SK-N-SH treated with all-trans-retinoic acid at 6 μM for 48 hours (cell line): ENCODE measurements at regions not wholly inside any gene's neighbourhood (a gene's known extent, or its start where the extent isn't known, plus 50 kb on each side); places are given as distances from the start of the nearest gene placed in this dataset.

Experiments used
- ATAC-seq: fragments of 200-7000 bp; cut with Tn5 transposase; 3 replicates; pipeline ENCODE4 v1.9.1; 2020; ENCODE audit warnings: mild to moderate bottlenecking, moderate library complexity
- ARNTL ChIP-seq: fragments of 450-650 bp; formaldehyde crosslinking; IDR thresholded peaks from 2 replicates; pipeline ENCODE4 v1.5.0; 2020; ENCODE audit warnings: low read depth, mild to moderate bottlenecking, moderate library complexity, borderline replicate concordance
- BACH2 ChIP-seq: fragments of 250-450 bp; sonication (Bioruptor Pico); IDR thresholded peaks from 2 replicates; pipeline ENCODE4 v1.9.0; 2021; ENCODE audit warnings: mild to moderate bottlenecking, borderline replicate concordance
- CSRNP3 ChIP-seq: fragments of 250-450 bp; sonication (Bioruptor Pico); IDR thresholded peaks from 2 replicates; pipeline ENCODE4 v1.5.1; 2021; ENCODE audit warnings: mild to moderate bottlenecking, moderate library complexity
- ESRRG ChIP-seq: fragments of 250-450 bp; sonication (Bioruptor Pico); IDR thresholded peaks from 2 replicates; pipeline ENCODE4 v1.6.1; 2021; ENCODE audit warnings: mild to moderate bottlenecking
- ISL1 ChIP-seq: fragments of 250-450 bp; sonication (Bioruptor Pico); IDR thresholded peaks from 2 replicates; pipeline ENCODE4 v2.1.2; 2022; ENCODE audit warnings: mild to moderate bottlenecking, moderate library complexity
- OSR1 ChIP-seq: fragments of 250-450 bp; sonication (Bioruptor Pico); IDR thresholded peaks from 2 replicates; pipeline ENCODE4 v1.8.0; 2022; ENCODE audit warnings: moderate library complexity, mild to moderate bottlenecking, inconsistent platforms
- PPARA ChIP-seq: fragments of 250-450 bp; sonication (Bioruptor Pico); IDR thresholded peaks from 2 replicates; pipeline ENCODE4 v1.5.0; 2020; ENCODE audit warnings: mild to moderate bottlenecking, borderline replicate concordance
- RARB ChIP-seq: fragments of 250-450 bp; sonication (Bioruptor Pico); IDR thresholded peaks from 2 replicates; pipeline ENCODE4 v1.8.0; 2021; ENCODE audit warnings: mild to moderate bottlenecking, moderate library complexity
- SNAI2 ChIP-seq: fragments of 250-450 bp; sonication (Bioruptor Pico); IDR thresholded peaks from 2 replicates; pipeline ENCODE4 v1.5.0; 2020; ENCODE audit warnings: mild to moderate bottlenecking, moderate library complexity
- TCF4 ChIP-seq: fragments of 250-450 bp; sonication (Bioruptor Pico); IDR thresholded peaks from 2 replicates; pipeline ENCODE4 v1.8.0; 2021; ENCODE audit warnings: mild to moderate bottlenecking, moderate library complexity, borderline replicate concordance
- TOX ChIP-seq: fragments of 250-450 bp; sonication (Bioruptor Pico); IDR thresholded peaks from 2 replicates; pipeline ENCODE4 v1.8.0; 2021; ENCODE audit warnings: mild to moderate bottlenecking, moderate library complexity, borderline replicate concordance
- TSHZ2 ChIP-seq: fragments of 250-450 bp; sonication (Bioruptor Pico); IDR thresholded peaks from 2 replicates; pipeline ENCODE4 v1.5.0; 2020; ENCODE audit warnings: mild to moderate bottlenecking, moderate library complexity
- ZC3H10 ChIP-seq: fragments of 250-450 bp; sonication (Bioruptor Pico); IDR thresholded peaks from 2 replicates; pipeline ENCODE4 v1.5.1; 2021; ENCODE audit warnings: mild to moderate bottlenecking, moderate library complexity
- ZFP30 ChIP-seq: fragments of 450-650 bp; formaldehyde crosslinking; IDR thresholded peaks from 2 replicates; pipeline ENCODE4 v1.5.0; 2022; ENCODE audit warnings: mild to moderate bottlenecking, moderate library complexity
- ZNF565 ChIP-seq: fragments of 450-650 bp; formaldehyde crosslinking; conservative IDR thresholded peaks from 2 replicates; pipeline ENCODE4 v1.5.0; 2020; ENCODE audit warnings: low read depth, mild to moderate bottlenecking, moderate library complexity
- ZNF70 ChIP-seq: fragments of 450-650 bp; formaldehyde crosslinking; IDR thresholded peaks from 2 replicates; pipeline ENCODE4 v1.5.0; 2020; ENCODE audit warnings: mild to moderate bottlenecking, moderate library complexity
- TF ChIP-seq, protein P1 (sequence below): fragments of 250-450 bp; sonication (Bioruptor Pico); IDR thresholded peaks from 2 replicates; pipeline ENCODE4 v1.8.0; 2021; ENCODE audit warnings: low read depth, mild to moderate bottlenecking, moderate library complexity, borderline replicate concordance
- TF ChIP-seq, protein P2 (sequence below): fragments of 250-450 bp; sonication (Bioruptor Pico); IDR thresholded peaks from 2 replicates; pipeline ENCODE4 v1.5.1; 2020; ENCODE audit warnings: low read depth, mild to moderate bottlenecking, moderate library complexity
- TF ChIP-seq, protein P3 (sequence below): fragments of 250-450 bp; sonication (Bioruptor Pico); IDR thresholded peaks from 2 replicates; pipeline ENCODE4 v1.8.0; 2020; ENCODE audit warnings: mild to moderate bottlenecking, moderate library complexity, borderline replicate concordance

DNA sequence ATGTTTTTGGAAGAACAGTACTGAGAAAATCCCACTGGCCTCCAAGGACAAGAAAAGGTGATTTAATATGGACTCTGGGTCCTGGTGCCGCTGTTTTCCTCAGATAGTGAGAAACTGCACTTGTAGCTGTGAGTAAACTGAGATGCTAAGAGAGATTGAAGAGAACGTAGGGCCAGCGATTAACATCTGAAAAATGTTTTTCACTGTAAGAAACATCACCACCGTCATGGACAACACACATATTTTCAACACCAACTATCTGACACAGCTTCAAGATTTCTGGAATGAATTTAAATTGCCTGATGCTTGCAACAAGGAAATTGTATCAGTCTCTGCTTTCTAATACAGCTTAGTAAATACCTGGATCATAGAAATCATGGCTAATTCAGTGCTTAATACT lies 158.2 kb upstream of the SMIM31 start:
- no peak for ATAC-seq
- TF ChIP-seq ZNF70 (CRISPR knock-in tag) (no peak), CSRNP3 (CRISPR knock-in tag) (no peak), RARB (CRISPR knock-in tag) (no peak), TSHZ2 (CRISPR knock-in tag) (no peak), ISL1 (CRISPR knock-in tag) (no peak), ZNF565 (CRISPR knock-in tag) (no peak), TOX (CRISPR knock-in tag) (no peak), ZC3H10 (CRISPR knock-in tag) (no peak), ZFP30 (CRISPR knock-in tag) (no peak), OSR1 (CRISPR knock-in tag) (no peak), SNAI2 (CRISPR knock-in tag) (no peak)
- TF ChIP-seq, protein P1, sequence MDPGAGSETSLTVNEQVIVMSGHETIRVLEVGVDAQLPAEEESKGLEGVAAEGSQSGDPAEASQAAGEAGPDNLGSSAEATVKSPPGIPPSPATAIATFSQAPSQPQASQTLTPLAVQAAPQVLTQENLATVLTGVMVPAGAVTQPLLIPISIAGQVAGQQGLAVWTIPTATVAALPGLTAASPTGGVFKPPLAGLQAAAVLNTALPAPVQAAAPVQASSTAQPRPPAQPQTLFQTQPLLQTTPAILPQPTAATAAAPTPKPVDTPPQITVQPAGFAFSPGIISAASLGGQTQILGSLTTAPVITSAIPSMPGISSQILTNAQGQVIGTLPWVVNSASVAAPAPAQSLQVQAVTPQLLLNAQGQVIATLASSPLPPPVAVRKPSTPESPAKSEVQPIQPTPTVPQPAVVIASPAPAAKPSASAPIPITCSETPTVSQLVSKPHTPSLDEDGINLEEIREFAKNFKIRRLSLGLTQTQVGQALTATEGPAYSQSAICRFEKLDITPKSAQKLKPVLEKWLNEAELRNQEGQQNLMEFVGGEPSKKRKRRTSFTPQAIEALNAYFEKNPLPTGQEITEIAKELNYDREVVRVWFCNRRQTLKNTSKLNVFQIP (CRISPR knock-in tag), result no peak
- TF ChIP-seq, protein P2, sequence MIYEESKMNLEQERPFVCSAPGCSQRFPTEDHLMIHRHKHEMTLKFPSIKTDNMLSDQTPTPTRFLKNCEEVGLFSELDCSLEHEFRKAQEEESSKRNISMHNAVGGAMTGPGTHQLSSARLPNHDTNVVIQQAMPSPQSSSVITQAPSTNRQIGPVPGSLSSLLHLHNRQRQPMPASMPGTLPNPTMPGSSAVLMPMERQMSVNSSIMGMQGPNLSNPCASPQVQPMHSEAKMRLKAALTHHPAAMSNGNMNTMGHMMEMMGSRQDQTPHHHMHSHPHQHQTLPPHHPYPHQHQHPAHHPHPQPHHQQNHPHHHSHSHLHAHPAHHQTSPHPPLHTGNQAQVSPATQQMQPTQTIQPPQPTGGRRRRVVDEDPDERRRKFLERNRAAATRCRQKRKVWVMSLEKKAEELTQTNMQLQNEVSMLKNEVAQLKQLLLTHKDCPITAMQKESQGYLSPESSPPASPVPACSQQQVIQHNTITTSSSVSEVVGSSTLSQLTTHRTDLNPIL, result no peak
- TF ChIP-seq, protein P3, sequence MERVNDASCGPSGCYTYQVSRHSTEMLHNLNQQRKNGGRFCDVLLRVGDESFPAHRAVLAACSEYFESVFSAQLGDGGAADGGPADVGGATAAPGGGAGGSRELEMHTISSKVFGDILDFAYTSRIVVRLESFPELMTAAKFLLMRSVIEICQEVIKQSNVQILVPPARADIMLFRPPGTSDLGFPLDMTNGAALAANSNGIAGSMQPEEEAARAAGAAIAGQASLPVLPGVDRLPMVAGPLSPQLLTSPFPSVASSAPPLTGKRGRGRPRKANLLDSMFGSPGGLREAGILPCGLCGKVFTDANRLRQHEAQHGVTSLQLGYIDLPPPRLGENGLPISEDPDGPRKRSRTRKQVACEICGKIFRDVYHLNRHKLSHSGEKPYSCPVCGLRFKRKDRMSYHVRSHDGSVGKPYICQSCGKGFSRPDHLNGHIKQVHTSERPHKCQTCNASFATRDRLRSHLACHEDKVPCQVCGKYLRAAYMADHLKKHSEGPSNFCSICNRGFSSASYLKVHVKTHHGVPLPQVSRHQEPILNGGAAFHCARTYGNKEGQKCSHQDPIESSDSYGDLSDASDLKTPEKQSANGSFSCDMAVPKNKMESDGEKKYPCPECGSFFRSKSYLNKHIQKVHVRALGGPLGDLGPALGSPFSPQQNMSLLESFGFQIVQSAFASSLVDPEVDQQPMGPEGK (CRISPR knock-in tag), result no peak

- no peak for ATAC-seq
- no peak for TF ChIP-seq ZNF565 (CRISPR knock-in tag)
- TF ChIP-seq ARNTL, result no peak
- no peak for TF ChIP-seq TCF4 (CRISPR knock-in tag)
- TF ChIP-seq ZFP30 (CRISPR knock-in tag), result no peak
- no peak for TF ChIP-seq ISL1 (CRISPR knock-in tag)
- TF ChIP-seq ZNF70 (CRISPR knock-in tag), result no peak
- TF ChIP-seq BACH2 (CRISPR knock-in tag), result no peak
- no peak for TF ChIP-seq PPARA (CRISPR knock-in tag)
- TF ChIP-seq TSHZ2 (CRISPR knock-in tag), result no peak
- TF ChIP-seq CSRNP3 (CRISPR knock-in tag), result no peak
- TF ChIP-seq, protein P3 (CRISPR knock-in tag), result no peak
- no peak for TF ChIP-seq ZC3H10 (CRISPR knock-in tag)
- TF ChIP-seq, protein P2, result no peak
- no peak for TF ChIP-seq OSR1 (CRISPR knock-in tag)
- no peak for TF ChIP-seq ESRRG (CRISPR knock-in tag)
Measured at GRCh38 chr4:164596318-164596878, 157.5 kb upstream of the SMIM31 start.
